GM18511 (cell line): ENCODE measurements at regions not wholly inside any gene's neighbourhood (a gene's known extent, or its start where the extent isn't known, plus 50 kb on each side); places are given as distances from the start of the nearest gene placed in this dataset.

Source experiments
- ATAC-seq: cut with Tn5 transposase; IDR thresholded peaks from one replicate; pipeline ENCODE4 v1.9.1; 2021; ENCODE audit warnings: mild to moderate bottlenecking, moderate library complexity; ENCODE audit not compliant: unreplicated experiment

GRCh38 chr17:413706-414380 lies 61.2 kb upstream of the RPH3AL start:
- no peak for ATAC-seq

- no peak for ATAC-seq
These were observed 60.4 kb upstream of the RPH3AL start for GRCh38 chr17:413016-413350.

GRCh38 chr17:412211-413015 lies 59.8 kb upstream of the RPH3AL start:
- ATAC-seq, result no peak

- ATAC-seq, result no peak
These were observed 59.0 kb upstream of the RPH3AL start for GRCh38 chr17:411421-412120.

- no peak for ATAC-seq
These were observed 58.2 kb upstream of the RPH3AL start for GRCh38 chr17:410543-411401.

GRCh38 chr17:409848-410542 lies 57.4 kb upstream of the RPH3AL start:
- ATAC-seq, result peak; percentile 85

- no peak for ATAC-seq
These were observed 56.8 kb upstream of the RPH3AL start for GRCh38 chr17:409308-409847.

GRCh38 chr17:404703-405102 lies 52.1 kb upstream of the RPH3AL start:
- ATAC-seq, result no peak
